Activated CD4-positive, alpha-beta T cell treated with anti-CD3 and anti-CD28 coated beads, Interleukin-2, amount 50 U/mL, for 16 hours (primary cell): ENCODE measurements at regions not wholly inside any gene's neighbourhood (a gene's known extent, or its start where the extent isn't known, plus 50 kb on each side); places are given as distances from the start of the nearest gene placed in this dataset.

ENCODE experiments used
- DNase-seq: peaks from one replicate; pipeline ENCODE4 v3.0.0-alpha.2; 2020

- no peak for DNase-seq
Observed at GRCh38 chr15:60095711-60096110, 91.6 kb downstream of the FOXB1 start.

- DNase-seq = no peak
Observed at GRCh38 chr15:60096157-60096556, 92.0 kb downstream of the FOXB1 start.

GRCh38 chr15:60101416-60101815 is 97.3 kb downstream of the FOXB1 start:
- DNase-seq = no peak

GRCh38 chr15:60102748-60103147 is 98.6 kb downstream of the FOXB1 start:
- no peak for DNase-seq

GRCh38 chr15:60110909-60111308 is 106.8 kb downstream of the FOXB1 start:
- DNase-seq = peak; percentile 78

- DNase-seq = peak; percentile 42
Observed at GRCh38 chr15:60115579-60116380, 111.7 kb downstream of the FOXB1 start.

- DNase-seq = no peak
Observed at GRCh38 chr15:60116456-60117089, 112.5 kb downstream of the FOXB1 start.

- DNase-seq = no peak
Observed at GRCh38 chr15:60118146-60118545, 114.0 kb downstream of the FOXB1 start.

GRCh38 chr15:60118626-60119025 is 114.5 kb downstream of the FOXB1 start:
- DNase-seq = no peak

- no peak for DNase-seq
Observed at GRCh38 chr15:60119101-60119500, 115.0 kb downstream of the FOXB1 start.

GRCh38 chr15:60120100-60120499 is 116.0 kb downstream of the FOXB1 start:
- no peak for DNase-seq

GRCh38 chr15:60121845-60122244 is 117.7 kb downstream of the FOXB1 start:
- peak; percentile 93 for DNase-seq

- DNase-seq = no peak
Observed at GRCh38 chr15:60122691-60123090, 118.6 kb downstream of the FOXB1 start.

- peak; percentile 76 for DNase-seq
Observed at GRCh38 chr15:60124460-60125070, 120.5 kb downstream of the FOXB1 start.

- no peak for DNase-seq
Observed at GRCh38 chr15:60125334-60125733, 121.2 kb downstream of the FOXB1 start.

- no peak for DNase-seq
Observed at GRCh38 chr15:60126200-60126599, 122.1 kb downstream of the FOXB1 start.

GRCh38 chr15:60126661-60127060 is 122.5 kb downstream of the FOXB1 start:
- DNase-seq = no peak

- no peak for DNase-seq
Observed at GRCh38 chr15:60128000-60128376, 123.9 kb downstream of the FOXB1 start.

GRCh38 chr15:60128710-60129109 is 124.6 kb downstream of the FOXB1 start:
- no peak for DNase-seq

- no peak for DNase-seq
Observed at GRCh38 chr15:60130398-60130797, 126.3 kb downstream of the FOXB1 start.

GRCh38 chr15:60130821-60131220 is 126.7 kb downstream of the FOXB1 start:
- DNase-seq = no peak

- no peak for DNase-seq
Observed at GRCh38 chr15:60134609-60135008, 130.5 kb downstream of the FOXB1 start.

GRCh38 chr15:60135961-60136360 is 131.8 kb downstream of the FOXB1 start:
- no peak for DNase-seq

GRCh38 chr15:60137711-60138396 is 133.7 kb downstream of the FOXB1 start:
- DNase-seq = no peak
